ENCODE measurements at regions not wholly inside any gene's neighbourhood (a gene's known extent, or its start where the extent isn't known, plus 50 kb on each side); places are given as distances from the start of the nearest gene placed in this dataset.

GRCh38 chr2:136531731-136532130 lies 233.6 kb upstream of the THSD7B start:
- Histone ChIP-seq H3F3A (ENCODE audit: insufficient read depth, low read length, poor library complexity, severe bottlenecking) (no peaks in the 10 kb centered on the region), H3K9ac (ENCODE audit: low read length) (no peak overlapping the region)

DNA sequence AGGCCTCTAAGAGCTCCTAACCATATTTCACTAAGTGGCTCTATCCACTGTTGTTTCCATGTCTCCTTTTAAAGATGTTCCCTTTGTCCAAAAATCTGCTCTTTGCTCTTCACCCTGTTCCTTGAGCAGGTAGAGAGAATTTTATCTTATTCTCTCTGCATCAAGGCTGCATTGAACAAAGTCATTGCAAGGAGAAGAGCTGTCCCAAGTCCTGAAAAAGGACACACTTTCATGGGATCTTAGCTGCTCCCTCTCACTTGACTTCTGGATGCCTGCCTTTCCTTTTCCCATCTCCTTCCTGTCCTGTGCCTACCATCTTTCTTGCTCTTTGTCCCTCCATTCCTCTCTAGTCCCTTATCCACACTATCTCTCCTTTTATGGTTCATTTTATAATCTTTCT lies 235.2 kb upstream of the THSD7B start:
- TF ChIP-seq EP300 (conservative IDR thresholded peaks at IDR 0.05; ENCODE audit: poor library complexity, severe bottlenecking) (no peak), RAD21 (conservative IDR thresholded peaks at IDR 0.05) (no peak), SMC3 (conservative IDR thresholded peaks at IDR 0.05; ENCODE audit: poor library complexity) (no peak)

More at GRCh38 chr2:136531731-136532130, 233.6 kb upstream of the THSD7B start:
- Histone ChIP-seq H3K27ac (ENCODE audit: low read length) (no peak overlapping the region), H3K4me2 (ENCODE audit: low read length) (no peak overlapping the region), H3K27me3 (ENCODE audit: insufficient read depth, low read depth, low read length) (peaks cover 8% of the 10 kb centered on the region), H3K9me3 (ENCODE audit: low read length) (no peaks in the 10 kb centered on the region), H3K36me3 (ENCODE audit: insufficient read depth, low read length) (no peaks in the 10 kb centered on the region), H3K9me2 (ENCODE audit: insufficient read depth, low read length) (no peaks in the 10 kb centered on the region), H2AFZ (ENCODE audit: low read depth, low read length) (no peak overlapping the region), H3K4me3 (ENCODE audit: low read length) (no peak overlapping the region), H3K79me2 (replicated peaks; ENCODE audit: insufficient read depth, low read length) (no peaks in the 10 kb centered on the region), H4K20me1 (ENCODE audit: insufficient read depth) (no peaks in the 10 kb centered on the region)
- TF ChIP-seq SMC3 (conservative IDR thresholded peaks at IDR 0.05; ENCODE audit: poor library complexity): no peak
- TF ChIP-seq POLR2AphosphoS5 (IDR thresholded peaks at IDR 0.05): no peak
- no peak for TF ChIP-seq REST (IDR thresholded peaks at IDR 0.05; ENCODE audit: borderline replicate concordance)
- TF ChIP-seq CTCF (IDR thresholded peaks at IDR 0.05; ENCODE audit: poor library complexity, severe bottlenecking): no peak
- no peak for TF ChIP-seq EP300 (conservative IDR thresholded peaks at IDR 0.05; ENCODE audit: poor library complexity, severe bottlenecking)
- TF ChIP-seq EZH2 (IDR thresholded peaks at IDR 0.05; ENCODE audit: borderline replicate concordance, insufficient read depth, low read length, poor library complexity, severe bottlenecking): no peak
- TF ChIP-seq RAD21 (conservative IDR thresholded peaks at IDR 0.05): no peak
- no peak for TF ChIP-seq TAF1 (IDR thresholded peaks at IDR 0.05; ENCODE audit: low read depth)
- TF ChIP-seq MXI1 (conservative IDR thresholded peaks at IDR 0.05; ENCODE audit: poor library complexity, severe bottlenecking): no peak

GRCh38 chr2:136527560-136527959 lies 237.8 kb upstream of the THSD7B start:
- no peak overlapping the region for H3K27ac ChIP-seq (ENCODE audit: low read length)
- peaks cover 8% of the 10 kb centered on the region for H3K27me3 ChIP-seq (ENCODE audit: insufficient read depth, low read depth, low read length)
- H3K4me3 ChIP-seq (ENCODE audit: low read length): no peak overlapping the region
- no peaks in the 10 kb centered on the region for H3F3A ChIP-seq (ENCODE audit: insufficient read depth, low read length, poor library complexity, severe bottlenecking)
- H3K9me3 ChIP-seq (ENCODE audit: low read length): no peaks in the 10 kb centered on the region
- peak; percentile 61 for TF ChIP-seq REST (IDR thresholded peaks at IDR 0.05; ENCODE audit: borderline replicate concordance)
- no peak for TF ChIP-seq MXI1 (conservative IDR thresholded peaks at IDR 0.05; ENCODE audit: poor library complexity, severe bottlenecking)
- no peak overlapping the region for H3K4me2 ChIP-seq (ENCODE audit: low read length)
- no peak overlapping the region for H3K9ac ChIP-seq (ENCODE audit: low read length)
- H3K79me2 ChIP-seq (replicated peaks; ENCODE audit: insufficient read depth, low read length): no peaks in the 10 kb centered on the region
- no peak overlapping the region for H2AFZ ChIP-seq (ENCODE audit: low read depth, low read length)
- no peaks in the 10 kb centered on the region for H4K20me1 ChIP-seq (ENCODE audit: insufficient read depth)
- H3K9me2 ChIP-seq (ENCODE audit: insufficient read depth, low read length): no peaks in the 10 kb centered on the region
- H3K36me3 ChIP-seq (ENCODE audit: insufficient read depth, low read length): no peaks in the 10 kb centered on the region

More for the DNA sequence above, 235.2 kb upstream of the THSD7B start:
- Histone ChIP-seq H3K9me3 (ENCODE audit: low read length) (no peaks in the 10 kb centered on the region), H3K27me3 (ENCODE audit: insufficient read depth, low read depth, low read length) (peaks cover 8% of the 10 kb centered on the region), H3K4me3 (ENCODE audit: low read length) (no peak overlapping the region), H3K79me2 (replicated peaks; ENCODE audit: insufficient read depth, low read length) (no peaks in the 10 kb centered on the region), H3K36me3 (ENCODE audit: insufficient read depth, low read length) (no peaks in the 10 kb centered on the region), H4K20me1 (ENCODE audit: insufficient read depth) (no peaks in the 10 kb centered on the region), H3K9me2 (ENCODE audit: insufficient read depth, low read length) (no peaks in the 10 kb centered on the region), H3K27ac (ENCODE audit: low read length) (no peak overlapping the region), H2AFZ (ENCODE audit: low read depth, low read length) (no peak overlapping the region), H3K9ac (ENCODE audit: low read length) (no peak overlapping the region), H3F3A (ENCODE audit: insufficient read depth, low read length, poor library complexity, severe bottlenecking) (no peaks in the 10 kb centered on the region), H3K4me2 (ENCODE audit: low read length) (no peak overlapping the region)

Data from neural cell (in vitro differentiated cells).